ENCODE measurements at regions not wholly inside any gene's neighbourhood (a gene's known extent, or its start where the extent isn't known, plus 50 kb on each side); places are given as distances from the start of the nearest gene placed in this dataset.
A peak's percentile ranks its signal among the peaks of the same experiment; 100 is the strongest.

DNA sequence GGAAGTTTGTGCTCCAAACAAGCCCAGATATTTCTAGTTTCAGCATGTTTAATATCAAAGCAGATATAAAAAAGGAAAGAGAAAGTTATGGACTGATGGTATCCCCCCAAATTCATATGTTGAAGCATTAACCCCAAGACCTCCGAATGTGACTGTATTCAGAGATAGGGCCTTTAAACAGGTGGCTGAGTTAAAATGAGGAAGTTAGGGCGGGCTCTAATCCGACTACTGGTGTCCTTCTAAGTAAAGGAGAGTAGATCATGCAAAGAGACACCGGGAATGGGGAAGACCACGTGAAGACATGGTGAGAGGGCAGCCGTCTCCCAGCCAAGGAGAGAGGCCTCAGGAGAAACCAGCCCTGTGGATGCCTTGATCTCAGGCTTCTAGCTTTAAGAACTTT, 324.1 kb upstream of the KIF2A start:
- no peak for DNase-seq

DNA sequence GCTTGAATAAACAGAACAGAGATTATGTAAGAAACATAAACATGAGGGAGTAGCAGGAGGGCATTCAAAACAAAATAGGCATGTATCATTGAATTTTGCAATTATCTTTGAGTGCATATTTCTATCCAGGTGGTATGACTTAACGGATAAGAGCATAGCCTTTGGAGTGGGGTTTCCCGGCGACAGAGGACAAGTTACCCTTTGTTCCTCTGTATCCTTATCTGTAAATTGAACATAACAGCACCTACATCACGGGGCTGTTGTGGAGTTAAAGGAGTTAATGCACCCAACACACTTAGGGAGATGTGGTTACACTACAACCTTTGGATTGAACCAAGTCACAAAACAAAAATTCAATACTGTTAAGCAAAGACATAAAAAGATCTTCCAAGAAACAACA, 314.6 kb upstream of the KIF2A start:
- no peak for DNase-seq

DNA sequence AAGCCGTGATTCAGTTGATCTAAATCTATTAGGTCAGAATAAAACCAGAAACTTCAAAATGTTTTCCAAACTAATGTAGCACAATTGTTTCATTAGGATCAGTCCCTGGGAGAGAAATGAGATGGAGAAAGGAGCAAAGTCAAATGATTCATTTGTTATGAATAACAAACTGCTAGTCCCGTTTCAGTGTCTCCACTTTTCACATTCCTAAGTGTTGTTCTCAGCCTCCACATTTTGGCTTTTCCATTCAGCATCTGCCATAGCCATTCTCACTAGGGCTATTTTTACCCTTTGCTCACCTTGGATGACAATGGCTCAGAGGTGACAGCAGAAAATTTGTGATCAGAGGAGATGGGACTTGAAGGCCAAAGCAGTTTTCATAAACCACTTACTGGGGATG, 314.1 kb upstream of the KIF2A start:
- no peak for DNase-seq

DNA sequence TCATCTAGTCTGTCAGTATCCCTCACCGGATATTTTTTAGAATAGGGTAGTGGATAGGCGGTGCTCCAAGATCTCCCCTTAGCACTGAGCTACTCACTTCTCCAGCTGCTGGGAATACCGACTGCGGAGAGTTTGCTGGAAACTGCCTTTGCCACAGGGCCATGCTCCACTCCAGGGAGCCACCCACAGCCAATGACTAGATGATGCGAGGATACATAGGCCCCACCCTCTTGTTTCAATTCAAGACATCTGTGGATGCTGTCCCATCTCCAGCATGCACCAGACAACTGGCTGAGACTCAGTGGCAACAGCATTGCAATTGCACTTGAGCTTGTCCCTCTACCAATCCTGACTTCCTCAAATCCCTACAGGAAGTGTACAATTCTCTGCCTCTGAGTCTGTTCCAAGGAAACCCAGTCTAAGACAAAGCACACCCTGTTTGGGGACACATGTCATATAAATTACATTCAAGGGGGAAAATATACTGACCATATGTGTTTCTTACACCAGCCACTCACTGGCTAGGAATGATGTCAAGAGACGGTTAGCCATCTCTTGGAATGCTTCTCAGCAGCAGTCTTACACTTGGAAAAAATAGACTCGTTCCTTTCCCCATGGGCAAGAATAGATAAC, 312.6 kb upstream of the KIF2A start:
- no peak for DNase-seq

DNA sequence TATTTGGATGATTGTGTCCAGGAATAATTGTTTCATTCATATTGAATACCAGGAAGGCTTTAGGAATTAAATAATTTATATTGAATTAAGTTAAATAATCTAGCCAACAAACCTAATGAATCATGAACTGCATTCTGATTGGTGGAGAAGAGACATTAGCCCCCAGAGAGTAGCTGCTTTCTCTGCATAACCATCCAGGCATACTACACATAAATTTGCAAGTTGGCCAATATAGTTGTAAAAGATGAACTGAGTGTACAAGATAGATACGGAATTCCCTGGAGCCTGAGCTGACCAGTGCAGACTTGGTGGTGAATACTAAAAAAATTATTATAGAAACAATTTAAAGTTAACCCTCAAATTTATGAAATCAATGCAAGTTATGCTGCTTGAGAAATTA, 311.8 kb upstream of the KIF2A start:
- no peak for DNase-seq

DNA sequence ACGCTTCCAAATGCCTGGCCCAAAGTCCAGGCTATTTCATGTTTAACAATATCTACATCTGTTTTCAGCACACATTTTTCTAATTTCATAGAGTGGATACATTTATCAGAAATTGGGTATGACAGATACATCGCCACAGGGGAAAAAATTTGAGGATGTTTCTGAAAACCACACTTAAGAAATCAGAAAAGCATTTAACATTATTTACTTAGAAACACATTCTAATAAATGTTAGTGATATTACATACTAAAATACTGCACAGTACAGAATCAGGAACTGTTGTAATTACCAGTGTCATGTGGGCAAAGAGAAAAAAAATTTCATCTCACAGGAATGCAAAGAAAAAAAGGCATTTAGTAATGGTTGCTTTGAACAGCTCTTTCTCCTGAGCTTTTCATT, 310.5 kb upstream of the KIF2A start:
- no peak for DNase-seq

DNA sequence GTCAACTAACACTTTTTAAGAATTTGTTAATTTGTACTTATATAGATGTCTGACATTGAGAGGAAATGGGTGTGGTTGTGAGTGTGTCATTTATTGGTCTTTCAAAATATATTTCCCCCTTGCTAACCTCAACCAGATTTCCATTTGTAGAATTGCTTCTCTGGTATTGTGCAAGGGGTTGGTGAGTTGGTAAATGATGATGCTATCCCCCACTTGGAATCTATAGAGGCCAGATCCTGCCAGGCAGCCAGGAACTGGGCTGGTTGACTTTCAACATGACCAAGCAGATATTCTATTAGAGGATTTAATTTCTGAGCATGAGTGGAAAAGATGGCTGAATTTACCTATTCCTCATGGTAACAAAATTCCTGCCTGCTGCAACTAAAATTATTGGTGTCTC, 306.6 kb upstream of the KIF2A start:
- DNase-seq: no peak

DNA sequence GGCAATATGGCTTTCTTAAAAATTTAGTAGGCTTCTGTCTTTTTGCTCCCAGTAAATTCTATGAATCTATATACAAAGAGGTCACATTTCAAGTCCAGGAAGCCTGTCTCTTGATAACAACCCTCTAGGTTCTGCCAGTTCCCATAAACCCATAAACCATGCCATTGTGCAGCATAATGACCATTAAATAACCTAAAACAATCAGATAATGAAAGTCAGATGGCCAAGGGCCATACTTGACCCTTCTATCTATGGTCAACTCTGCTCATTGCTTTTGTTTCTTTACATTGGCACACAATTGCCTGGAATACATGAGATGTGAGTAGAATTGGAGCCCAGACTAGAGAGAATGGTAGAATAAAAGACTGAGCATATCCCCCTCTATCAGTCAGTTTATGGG, 305.4 kb upstream of the KIF2A start:
- DNase-seq: no peak

DNA sequence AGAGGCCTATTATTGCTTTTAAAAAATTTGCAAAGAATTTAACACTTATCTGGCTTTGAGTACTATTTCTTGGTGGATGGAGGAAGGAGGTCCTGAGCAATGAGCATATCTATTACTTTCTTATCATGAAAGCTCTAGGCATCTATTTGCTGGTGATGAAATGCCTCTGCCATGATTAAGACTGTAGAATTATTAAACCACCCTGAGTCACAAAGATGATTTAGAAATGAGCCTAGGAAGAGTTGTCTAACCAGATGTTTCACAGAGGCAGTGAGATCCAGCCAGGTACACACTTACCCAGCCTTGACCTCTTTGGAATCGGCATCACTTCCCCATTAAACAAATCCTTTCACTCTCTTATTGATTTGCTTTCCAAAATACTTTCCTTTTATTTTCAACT, 304.4 kb upstream of the KIF2A start:
- DNase-seq: no peak

DNA sequence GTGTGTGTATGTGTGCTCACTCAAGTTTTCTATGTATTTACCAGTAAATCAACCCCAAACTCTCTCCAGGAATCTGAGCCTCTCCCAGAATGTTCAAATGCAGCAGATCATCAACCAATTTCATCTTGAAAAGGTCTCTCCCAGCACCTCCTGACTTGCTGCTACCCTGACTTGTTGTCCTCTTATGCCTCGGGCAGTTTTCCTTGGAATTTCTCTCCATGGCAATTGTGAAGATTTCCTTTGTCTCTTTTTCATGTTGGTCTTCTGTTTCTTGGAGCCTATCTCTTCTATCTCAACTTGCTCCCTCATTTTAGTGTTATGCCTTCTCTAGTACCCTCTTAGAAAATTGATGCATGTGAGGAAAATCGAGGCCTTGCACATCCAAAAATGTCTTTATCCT, 303.6 kb upstream of the KIF2A start:
- no peak for DNase-seq

DNA sequence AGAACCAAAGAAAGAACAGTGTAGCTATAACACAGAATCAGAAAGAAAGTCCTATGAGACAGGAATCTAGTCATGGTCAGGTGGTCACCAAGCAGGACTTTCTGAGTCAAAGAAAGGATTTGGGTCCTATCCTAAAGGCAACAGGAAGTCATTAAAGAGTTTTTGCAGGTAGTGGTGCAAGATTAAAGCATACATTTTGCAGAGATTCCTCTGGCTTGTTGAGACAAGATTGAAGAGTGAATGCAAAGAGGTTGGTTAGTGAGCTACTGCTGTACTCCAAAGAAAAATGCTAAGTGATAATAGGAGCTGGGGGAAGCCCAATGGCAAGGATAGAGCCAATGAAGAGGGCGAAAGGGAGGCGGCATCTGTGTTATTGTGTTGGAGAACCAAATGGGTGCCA, 300.5 kb upstream of the KIF2A start:
- no peak for DNase-seq

DNA sequence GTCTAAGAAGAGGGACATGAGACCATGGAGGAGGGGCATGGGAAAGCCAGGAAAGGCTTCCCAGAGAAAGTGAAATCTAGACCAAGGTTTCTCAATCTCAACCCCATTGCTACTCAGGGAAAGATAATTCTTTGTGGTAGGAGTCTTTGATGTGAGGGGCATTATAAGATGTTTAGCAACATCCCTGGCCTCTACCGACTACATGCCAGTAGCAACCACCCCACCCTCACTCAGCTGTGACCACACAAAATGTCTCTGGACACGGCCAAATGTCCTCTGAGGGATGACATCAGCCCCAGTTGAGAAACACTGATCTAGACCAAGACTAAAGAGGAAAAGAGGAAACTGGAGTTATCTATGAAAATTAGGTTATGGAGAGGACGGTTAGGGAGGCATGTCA, 298.5 kb upstream of the KIF2A start:
- DNase-seq: no peak

DNA sequence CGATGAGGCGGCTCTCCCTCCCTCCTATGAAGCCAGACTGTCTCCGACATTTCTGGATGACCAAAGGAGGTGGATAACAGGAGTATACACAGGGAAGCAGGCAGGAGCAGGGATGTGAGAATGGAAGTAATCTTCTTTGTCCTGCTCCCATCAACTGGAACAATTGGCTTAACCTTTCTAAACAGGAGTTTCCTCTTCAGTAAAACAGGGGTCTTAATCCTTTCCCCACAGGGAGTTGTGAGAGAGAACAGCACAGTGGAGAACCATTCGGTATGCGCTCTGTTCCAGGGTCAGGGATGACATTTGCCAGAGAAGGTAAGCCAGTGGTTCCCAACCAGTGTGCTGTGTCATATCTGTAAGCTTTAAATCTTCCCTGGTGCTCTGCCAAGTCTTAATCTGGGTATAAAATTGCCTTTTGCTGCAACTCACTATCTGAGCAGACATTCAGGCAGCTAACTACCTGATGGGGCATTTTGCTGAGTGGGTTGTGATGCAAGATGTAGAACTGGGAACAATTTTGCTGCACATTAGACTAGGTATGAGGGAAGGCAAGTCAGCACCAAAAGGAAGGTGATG, 294.8 kb upstream of the KIF2A start:
- DNase-seq: no peak

DNA sequence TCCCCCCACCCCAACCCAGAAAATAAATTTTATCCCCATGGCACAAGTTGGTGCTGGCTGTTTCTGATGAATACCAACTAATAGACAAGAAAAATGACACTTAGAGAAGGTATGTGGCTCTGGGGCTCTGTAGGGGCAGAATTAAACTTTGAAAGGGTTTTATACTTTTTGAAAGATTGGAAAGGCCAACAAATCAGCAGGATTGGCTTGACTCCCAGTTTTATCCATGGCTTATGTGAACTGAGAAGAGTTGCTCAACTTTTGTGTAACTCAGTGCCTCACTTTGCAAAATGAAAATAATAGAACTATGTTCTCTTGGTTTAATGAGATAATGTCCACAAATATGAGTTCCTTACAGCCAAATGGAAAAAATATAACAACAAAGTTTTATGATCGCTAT, 288.9 kb upstream of the KIF2A start:
- no peak for DNase-seq

DNA sequence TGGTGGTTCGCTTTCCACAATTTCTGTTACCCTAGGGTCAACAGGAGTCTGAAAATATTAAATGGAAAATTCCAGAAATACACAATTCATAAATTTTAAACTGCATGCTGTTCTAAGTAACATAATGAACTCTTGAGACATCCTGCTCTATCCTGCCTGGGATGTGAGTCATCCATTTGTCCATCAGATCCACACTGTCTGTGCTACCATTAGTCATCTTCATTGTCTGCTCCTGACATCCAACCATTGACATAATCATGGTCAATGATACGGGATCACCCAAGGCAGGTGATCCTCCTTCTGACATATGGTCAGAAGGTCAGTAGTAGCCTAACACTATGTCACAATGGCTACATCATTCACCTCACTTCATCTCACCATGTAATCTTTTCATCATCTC, 276.7 kb upstream of the KIF2A start:
- no peak for DNase-seq

DNA sequence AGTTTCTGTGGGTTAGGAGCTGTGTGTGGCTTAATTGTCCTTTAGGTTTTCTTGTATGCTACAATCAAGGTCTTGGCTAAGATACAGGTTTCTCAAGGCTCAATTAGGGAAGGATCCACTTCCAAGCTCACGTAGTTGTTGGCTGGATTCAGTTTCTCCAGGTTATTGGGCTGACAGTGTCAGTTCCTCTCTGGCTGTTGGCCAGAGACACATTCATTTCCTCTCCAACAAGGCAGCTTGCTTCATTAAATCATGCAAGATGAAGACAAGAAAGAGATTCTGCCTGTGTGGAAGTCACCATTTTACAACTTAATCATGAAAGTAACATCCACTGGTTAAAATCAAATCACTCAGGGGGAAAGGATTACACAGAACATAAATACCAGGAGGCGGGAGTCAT, 275.7 kb upstream of the KIF2A start:
- DNase-seq: no peak

DNA sequence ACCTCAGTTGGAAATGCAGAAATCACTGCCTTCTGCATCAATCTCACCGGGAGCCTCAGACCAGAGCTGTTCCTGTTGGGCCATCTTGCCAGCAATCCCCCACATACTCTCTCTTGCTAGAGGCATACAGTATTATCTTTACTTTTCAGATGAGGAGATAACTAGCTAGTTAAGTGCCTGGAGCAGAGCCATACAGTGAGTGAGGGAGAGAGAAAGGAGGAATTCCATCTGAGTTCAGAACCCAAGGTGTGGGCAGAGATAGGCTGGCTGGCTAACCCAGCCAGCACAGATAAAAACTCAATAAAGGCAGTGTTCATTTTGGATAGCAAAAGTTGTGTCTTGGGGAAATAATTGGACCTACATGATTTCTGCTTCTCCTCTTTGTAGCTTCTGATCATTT, 268.0 kb upstream of the KIF2A start:
- no peak for DNase-seq

DNA sequence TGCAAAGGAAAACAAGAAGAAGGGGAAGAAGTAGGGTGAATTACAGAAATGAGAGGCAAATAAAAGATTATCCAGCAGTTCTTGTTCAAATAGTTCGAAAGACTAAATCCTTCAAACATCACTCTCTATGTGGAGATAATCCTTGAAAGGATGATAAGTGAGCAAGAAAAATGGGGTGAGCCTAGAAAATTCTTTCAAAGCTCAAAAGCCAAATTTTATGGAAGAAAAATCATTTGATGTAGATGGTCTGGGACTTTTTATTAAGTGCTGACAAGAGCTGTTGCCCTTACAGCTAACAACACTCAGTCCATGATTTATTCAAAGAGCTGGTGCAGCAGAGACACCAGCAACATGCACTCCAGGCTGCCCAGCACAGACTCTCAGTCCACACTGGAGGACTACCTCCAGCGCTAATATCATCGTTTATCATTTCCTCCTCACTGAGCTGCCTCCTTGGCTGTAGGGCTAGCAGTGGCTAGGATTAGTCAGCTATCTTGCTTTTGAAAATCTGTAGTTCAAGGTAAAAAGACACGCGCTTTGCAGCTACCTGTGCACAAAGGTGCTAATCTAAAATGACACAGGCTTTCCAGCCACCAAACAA, 264.8 kb upstream of the KIF2A start:
- no peak for DNase-seq

DNA sequence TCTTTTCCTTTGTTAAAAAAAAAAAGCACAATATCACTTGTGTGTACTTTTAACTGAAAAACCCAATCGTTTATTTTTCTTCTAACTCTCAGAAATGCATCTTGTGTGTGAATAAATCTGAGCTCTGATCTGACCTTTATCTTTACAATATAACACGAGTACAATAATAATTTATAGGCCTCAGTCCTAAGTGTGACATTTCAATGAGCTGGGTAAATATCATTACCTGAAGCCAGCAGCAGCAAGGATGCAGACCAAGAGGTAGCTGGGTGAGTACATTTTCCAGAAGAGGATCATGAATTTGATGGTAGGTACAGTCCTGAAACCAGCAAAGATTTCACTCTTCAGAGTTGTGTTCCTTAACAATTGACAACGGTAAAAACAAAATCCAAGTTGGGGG, 264.0 kb upstream of the KIF2A start:
- DNase-seq: peak; percentile 5

DNA sequence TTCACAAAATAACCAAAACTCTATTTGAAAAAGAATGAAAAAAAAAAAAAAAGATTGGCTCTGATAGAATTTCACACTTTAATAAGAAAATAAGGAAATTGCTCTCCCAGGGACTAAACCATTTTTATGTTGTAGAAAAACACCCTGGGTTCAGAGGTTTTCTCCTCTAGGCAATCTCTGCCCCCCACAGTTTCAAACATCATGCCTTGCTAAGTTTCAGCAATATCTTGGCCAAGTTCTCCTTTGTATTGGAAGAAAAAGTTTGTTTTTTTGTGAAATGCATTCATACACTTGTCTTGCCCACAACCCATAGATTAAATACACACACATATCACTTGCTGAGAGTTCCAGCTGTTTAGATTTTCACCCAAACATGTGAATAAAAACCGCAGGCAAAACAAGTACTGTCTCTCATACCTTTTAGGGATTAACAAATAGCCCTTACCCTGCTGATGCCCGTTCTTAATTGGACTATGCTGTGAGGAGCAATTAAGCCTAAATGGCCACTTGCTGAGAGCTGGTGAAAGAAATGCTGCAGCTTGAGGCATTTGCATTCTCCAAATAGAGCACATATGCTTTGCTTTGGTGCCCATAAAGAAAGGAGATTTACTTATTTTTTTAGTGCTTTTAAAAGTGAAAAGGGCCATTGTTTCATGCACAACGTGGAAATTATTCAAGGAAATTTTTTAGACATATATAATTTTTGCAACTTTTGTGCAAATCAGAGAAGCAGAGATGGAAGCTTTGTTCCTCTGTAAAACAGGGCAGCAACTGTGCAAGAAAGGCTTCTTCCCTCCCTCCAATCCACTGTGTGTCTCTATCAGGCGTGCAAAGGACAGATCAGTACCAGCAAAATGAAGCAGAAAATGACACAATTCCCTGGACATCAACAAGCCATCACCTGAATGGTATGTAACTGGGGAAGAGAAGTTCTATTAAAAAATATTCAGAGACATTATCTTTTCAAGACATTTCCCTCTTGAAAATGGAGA, 262.4 kb upstream of the KIF2A start:
- DNase-seq: peak; percentile 74

DNA sequence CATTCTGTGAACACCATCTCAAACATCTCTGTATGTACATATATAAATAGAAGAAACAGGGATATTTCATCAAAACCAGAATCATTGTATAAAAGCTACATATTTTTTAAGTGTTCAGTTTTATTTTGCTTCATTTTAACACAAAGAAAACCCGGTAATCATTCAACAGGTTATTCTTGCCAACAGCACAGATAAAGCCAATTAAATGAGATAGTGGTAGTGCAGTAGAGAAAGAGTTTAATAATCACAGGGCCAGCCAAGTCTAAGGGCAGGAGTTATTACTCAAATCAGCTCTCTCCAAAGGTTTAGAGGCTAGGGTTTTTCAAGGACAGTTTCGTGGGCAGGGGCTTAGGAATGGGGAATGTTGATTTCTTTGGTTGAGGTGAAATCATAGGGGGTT, 261.0 kb upstream of the KIF2A start:
- no peak for DNase-seq

DNA sequence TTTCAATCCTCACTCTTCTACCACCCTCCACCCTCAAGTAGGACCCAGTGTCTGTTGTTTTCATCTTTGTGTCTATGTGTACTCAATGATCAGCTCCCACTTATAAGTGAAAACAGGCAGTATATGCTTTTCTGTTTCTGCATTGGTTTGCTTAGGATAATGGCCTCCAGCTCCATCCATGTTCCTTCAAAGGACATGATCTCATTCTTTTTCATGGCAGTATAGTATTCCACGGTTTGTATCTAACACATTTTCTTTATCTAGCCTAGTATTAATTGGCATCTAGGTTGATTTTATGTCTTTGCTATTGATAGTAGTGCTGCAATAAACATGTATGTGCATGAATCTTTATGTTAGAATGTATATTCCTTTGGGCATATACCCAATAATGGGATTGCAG, 259.8 kb upstream of the KIF2A start:
- DNase-seq: no peak

DNA sequence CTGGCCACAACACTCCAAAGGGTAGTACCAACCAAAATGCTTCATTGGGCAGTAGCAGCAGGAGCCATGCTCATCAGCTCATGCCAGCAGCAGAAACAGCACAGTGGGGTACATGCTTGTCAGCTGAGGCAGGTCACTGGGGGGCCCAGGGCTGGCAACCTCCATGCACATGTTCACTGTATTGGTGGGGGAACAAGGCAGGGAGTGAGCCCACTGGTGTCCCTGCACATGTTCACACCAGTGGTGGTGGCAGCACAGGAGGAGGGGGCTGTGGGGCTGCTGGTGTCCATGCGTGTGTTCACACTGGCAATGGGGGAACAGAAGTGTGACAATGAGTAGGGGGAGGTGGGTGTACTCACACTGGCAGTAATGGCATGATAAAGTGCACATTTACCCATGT, 254.3 kb upstream of the KIF2A start:
- DNase-seq: no peak

DNA sequence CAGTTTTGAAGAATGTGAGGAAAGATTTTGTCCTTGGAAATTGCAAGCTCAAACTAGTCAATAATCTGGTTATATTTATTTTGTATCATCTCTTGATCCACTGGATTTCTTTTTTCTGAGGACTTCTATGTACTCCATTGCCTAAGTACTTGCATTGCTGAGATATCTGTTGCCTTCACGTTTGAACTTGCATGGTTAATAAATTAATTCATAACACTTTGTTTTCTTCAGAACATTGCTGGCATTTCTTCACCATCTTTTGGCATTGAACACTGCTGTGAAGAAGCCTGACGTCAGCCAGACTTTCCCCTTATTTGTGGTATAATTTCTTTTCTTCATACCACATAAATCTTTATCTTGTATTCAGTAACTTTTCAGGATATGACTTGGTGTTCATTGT, 246.0 kb upstream of the KIF2A start:
- no peak for DNase-seq
